Neural crest cell (in vitro differentiated cells): ENCODE measurements at regions not wholly inside any gene's neighbourhood (a gene's known extent, or its start where the extent isn't known, plus 50 kb on each side); places are given as distances from the start of the nearest gene placed in this dataset.

ENCODE experiments used
- DNase-seq: peaks from one replicate; pipeline ENCODE4 v3.0.0; 2021; ENCODE audit warnings: low read depth, mixed read lengths, low spot score
- H3K27ac Mint-ChIP-seq: one replicate; pipeline ENCODE4 v1.8.0; 2021; ENCODE audit warnings: mild to moderate bottlenecking, mixed read lengths; ENCODE audit not compliant: unreplicated experiment
- H3K27me3 Mint-ChIP-seq: 2 replicates; pipeline ENCODE4 v1.8.0; 2021; ENCODE audit warnings: low read depth, mild to moderate bottlenecking, mixed read lengths
- H3K36me3 Mint-ChIP-seq: 2 replicates; pipeline ENCODE4 v1.8.0; 2021; ENCODE audit warnings: low read depth, mild to moderate bottlenecking, mixed read lengths
- H3K4me1 Mint-ChIP-seq: 2 replicates; pipeline ENCODE4 v1.8.0; 2021; ENCODE audit warnings: mixed read lengths
- H3K4me3 Mint-ChIP-seq: one replicate; pipeline ENCODE4 v1.8.0; 2021; ENCODE audit warnings: mild to moderate bottlenecking, mixed read lengths
- H3K9me3 Mint-ChIP-seq: 2 replicates; pipeline ENCODE4 v1.8.0; 2021; ENCODE audit warnings: mixed read lengths
- TF ChIP-seq, protein P1 (sequence below): fragments of 200-600 bp; sonication (generic); conservative IDR thresholded peaks from 2 replicates; pipeline ENCODE4 v1.5.0; 2021; ENCODE audit warnings: antibody characterized with exemption, mild to moderate bottlenecking

DNA sequence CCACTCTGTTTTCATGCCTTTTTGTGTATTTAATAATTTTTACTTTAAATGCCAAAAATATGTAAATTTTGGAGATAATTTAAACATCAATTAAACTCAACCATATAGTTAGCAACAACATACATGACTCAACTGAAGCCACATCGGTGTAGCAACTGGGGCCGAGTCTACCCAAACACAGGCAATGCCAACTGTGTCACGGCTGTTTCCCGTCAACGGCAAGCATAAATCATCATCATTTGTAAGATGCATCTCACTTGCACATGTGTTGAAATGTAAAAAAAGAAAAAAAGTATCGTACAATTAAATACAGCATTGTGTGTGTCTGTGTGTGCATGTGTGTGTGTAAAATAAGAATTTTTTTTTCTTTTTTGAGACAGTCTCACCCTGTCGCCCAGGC is 160.1 kb upstream of the TAS2R1 start:
- H3K27me3 Mint-ChIP-seq = no peaks in the 10 kb centered on the region
- H3K36me3 Mint-ChIP-seq = no peaks in the 10 kb centered on the region
- H3K4me1 Mint-ChIP-seq = no peaks in the 10 kb centered on the region

DNA sequence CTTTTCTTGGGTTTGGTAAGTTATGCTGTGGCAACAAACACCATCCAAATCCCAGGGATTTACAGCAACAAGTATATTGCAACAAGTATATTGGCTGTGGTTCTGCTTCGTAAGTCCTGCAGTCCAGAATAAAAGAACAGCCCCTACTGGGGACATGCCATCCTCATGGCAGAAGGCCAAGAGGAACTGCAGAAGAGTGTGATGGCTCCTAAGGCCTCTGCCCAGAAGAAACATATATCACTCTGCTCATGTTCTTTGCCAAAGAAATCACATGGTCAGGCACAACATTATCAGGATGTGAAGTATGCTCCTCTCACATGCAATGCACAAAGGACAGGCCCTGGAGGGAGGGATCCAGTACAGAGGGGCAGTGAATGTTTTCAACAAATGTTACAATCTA is 159.6 kb upstream of the TAS2R1 start:
- no peak for DNase-seq
- H3K36me3 Mint-ChIP-seq = no peaks in the 10 kb centered on the region
- no peak overlapping the region for H3K4me3 Mint-ChIP-seq
- no peak overlapping the region for H3K27ac Mint-ChIP-seq
- H3K4me1 Mint-ChIP-seq = no peaks in the 10 kb centered on the region
- H3K9me3 Mint-ChIP-seq = no peaks in the 10 kb centered on the region
- H3K27me3 Mint-ChIP-seq = no peaks in the 10 kb centered on the region
- TF ChIP-seq, protein P1, sequence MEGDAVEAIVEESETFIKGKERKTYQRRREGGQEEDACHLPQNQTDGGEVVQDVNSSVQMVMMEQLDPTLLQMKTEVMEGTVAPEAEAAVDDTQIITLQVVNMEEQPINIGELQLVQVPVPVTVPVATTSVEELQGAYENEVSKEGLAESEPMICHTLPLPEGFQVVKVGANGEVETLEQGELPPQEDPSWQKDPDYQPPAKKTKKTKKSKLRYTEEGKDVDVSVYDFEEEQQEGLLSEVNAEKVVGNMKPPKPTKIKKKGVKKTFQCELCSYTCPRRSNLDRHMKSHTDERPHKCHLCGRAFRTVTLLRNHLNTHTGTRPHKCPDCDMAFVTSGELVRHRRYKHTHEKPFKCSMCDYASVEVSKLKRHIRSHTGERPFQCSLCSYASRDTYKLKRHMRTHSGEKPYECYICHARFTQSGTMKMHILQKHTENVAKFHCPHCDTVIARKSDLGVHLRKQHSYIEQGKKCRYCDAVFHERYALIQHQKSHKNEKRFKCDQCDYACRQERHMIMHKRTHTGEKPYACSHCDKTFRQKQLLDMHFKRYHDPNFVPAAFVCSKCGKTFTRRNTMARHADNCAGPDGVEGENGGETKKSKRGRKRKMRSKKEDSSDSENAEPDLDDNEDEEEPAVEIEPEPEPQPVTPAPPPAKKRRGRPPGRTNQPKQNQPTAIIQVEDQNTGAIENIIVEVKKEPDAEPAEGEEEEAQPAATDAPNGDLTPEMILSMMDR = no peak

More for the DNA sequence above, 160.1 kb upstream of the TAS2R1 start:
- DNase-seq = no peak
- no peak overlapping the region for H3K4me3 Mint-ChIP-seq
- TF ChIP-seq, protein P1 = no peak
- no peak overlapping the region for H3K27ac Mint-ChIP-seq
- H3K9me3 Mint-ChIP-seq = no peaks in the 10 kb centered on the region

DNA sequence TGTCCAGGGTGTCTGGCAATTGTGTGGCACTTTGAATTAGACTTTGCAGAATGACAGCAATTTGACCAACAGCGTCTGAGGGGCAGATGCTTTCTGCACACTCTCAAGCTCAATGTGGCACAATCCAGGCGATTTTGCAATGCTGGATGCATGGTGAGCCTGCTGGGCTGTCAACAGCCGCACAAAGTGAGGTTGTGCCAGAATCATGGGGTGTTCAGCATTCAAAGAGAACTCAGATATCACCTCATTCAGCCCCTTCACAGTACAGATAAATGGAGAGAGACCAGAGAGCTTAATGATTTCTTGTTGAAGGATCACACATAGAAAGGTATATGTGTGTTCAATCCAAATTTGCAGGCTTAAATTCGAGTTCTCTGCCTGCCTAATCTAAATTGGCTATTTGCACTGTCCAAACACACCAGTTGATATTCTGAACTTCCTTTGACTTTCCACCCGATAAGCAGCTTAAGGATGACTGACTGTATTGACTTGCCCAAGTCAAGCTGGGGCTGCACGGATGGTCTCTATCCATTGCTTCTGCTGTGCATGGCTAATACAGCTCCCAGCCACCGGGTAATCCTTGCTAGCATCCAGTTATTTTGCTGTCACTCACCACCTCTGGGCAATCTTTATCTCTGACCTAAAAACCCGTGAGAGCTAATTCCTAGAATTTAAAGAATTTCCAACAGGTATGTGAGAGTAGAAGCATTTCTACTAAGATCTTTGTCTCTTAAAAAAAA is 157.9 kb upstream of the TAS2R1 start:
- DNase-seq = no peak
- H3K36me3 Mint-ChIP-seq = no peaks in the 10 kb centered on the region
- H3K27me3 Mint-ChIP-seq = no peaks in the 10 kb centered on the region
- H3K27ac Mint-ChIP-seq = no peak overlapping the region
- H3K4me1 Mint-ChIP-seq = peaks cover 2% of the 10 kb centered on the region
- H3K9me3 Mint-ChIP-seq = peaks cover 2% of the 10 kb centered on the region
- no peak overlapping the region for H3K4me3 Mint-ChIP-seq
- TF ChIP-seq, protein P1 = no peak

DNA sequence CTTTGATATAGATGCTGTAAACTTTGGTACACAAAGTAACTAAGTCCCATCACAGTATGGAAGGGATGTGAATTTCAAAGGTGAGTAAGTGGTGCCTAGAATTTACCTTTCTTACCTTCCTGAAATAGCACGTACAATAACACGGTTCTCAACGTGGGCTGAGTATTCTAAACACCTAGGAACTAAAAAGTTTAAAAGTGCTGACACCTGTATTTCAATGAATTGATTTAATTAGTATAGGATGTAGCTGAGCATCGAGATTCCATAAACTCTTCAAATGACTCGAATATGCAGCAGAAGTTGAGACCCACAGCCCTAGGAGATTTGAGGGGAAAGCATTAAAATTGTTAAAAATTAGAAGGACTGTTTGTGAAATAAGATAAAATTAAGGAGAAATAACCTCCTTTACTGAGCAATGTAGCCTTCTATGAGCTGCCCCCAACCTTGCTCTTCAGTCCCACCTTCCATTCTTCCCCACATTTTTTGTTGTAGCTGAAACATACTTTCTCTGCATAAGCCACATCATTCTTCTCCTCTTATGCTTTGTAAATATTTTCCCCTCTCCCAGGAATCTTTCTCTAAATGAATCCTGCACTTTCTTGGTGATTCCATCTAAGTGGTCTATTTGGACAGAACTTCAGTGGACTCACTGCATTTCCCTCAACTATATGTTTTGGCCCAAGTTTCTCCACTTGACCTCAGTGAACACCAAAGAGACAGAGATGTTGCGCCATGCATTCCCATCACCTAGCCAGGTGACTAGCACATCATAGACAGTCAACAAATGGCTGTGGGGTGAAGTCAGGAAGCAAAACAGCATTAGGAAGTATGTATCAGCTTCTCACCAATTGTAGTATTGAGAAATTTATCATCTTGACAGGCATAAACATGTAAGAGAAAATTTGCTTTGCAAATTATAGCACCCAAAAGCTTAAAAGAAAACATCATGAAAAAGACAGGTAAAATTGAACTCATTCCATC is 156.5 kb upstream of the TAS2R1 start:
- DNase-seq = no peak
- TF ChIP-seq, protein P1 = no peak

DNA sequence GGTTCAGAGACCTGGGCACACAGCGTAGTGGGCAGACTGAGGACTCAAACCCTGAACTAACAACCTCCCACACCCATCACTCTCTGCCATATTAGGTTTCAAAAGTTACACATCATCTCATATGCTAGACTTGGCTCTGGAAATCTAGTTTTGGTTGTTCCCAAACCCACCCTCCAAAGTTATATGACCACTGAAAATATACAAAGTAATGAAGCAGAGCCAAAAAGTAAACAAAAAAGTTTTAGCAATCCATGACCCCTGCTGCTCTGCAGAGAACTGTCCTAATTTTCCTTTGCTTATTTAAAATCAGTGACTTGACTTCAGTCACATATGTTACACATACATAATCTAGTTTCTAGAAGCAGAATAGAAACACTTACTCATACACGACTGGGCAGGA is 155.6 kb upstream of the TAS2R1 start:
- peaks cover 4% of the 10 kb centered on the region for H3K36me3 Mint-ChIP-seq
- TF ChIP-seq, protein P1 = no peak
- H3K27ac Mint-ChIP-seq = no peak overlapping the region
- peaks cover 5% of the 10 kb centered on the region for H3K4me1 Mint-ChIP-seq
- peaks cover 8% of the 10 kb centered on the region for H3K9me3 Mint-ChIP-seq
- no peak for DNase-seq
- H3K27me3 Mint-ChIP-seq = no peaks in the 10 kb centered on the region
- no peak overlapping the region for H3K4me3 Mint-ChIP-seq

More for the DNA sequence above, 156.5 kb upstream of the TAS2R1 start:
- Mint-ChIP-seq H3K4me3 (no peak overlapping the region), H3K27me3 (no peaks in the 10 kb centered on the region), H3K4me1 (peaks cover 5% of the 10 kb centered on the region), H3K36me3 (no peaks in the 10 kb centered on the region), H3K9me3 (peaks cover 3% of the 10 kb centered on the region), H3K27ac (no peak overlapping the region)
